K562 (cell line): ENCODE measurements at regions not wholly inside any gene's neighbourhood (a gene's known extent, or its start where the extent isn't known, plus 50 kb on each side); places are given as distances from the start of the nearest gene placed in this dataset.

ENCODE experiments used
- ATAC-seq: fragments of 200-7000 bp; cut with Tn5 transposase; 3 replicates; pipeline ENCODE4 v1.9.1; 2020; ENCODE audit warnings: moderate library complexity
- BruUV-seq: library from RNA; stranded (reverse); fragments of 400-500 nt; replicated peaks from 2 replicates; lab custom pipeline; 2021; lab: Mats Ljungman, UMichigan
- CTCF ChIA-PET: fragments of 300-600 bp; formaldehyde crosslinking; extraction: SDS; loops from one replicate; lab custom pipeline; 2021; ENCODE audit warnings: low intra/inter-chr PET ratio; lab: Yijun Ruan, JAX
- POLR2A ChIA-PET: fragments of 300-600, 350-650 bp; sonication (Branson Sonifier 250); formaldehyde crosslinking; extraction: SDS; loops from one replicate; lab custom pipeline; 2021; ENCODE audit warnings: antibody characterized with exemption, inconsistent platforms; lab: Yijun Ruan, JAX
- DNase-seq, 4 experiments: peaks; one replicate each; pipeline versions ENCODE4 v3.0.0 to v3.0.0-alpha.2; 2011 to 2018; ENCODE audit warnings: low spot score in 3 of 4, mixed read lengths in 3 of 4; ENCODE audit errors: extremely low read depth in 1 of 4
- FAIRE-seq: peaks from 2 replicates; lab custom pipeline; 2011; peaks lifted over from hg19 to GRCh38; lab: Jason Lieb, UNC
- H2AFZ ChIP-seq: 2 replicates; pipeline ENCODE4 v1.6.0; 2011; ENCODE audit warnings: low read depth, low read length, control low read depth, inconsistent platforms
- H3K27ac ChIP-seq: fragments of 200-600 bp; 3 replicates; pipeline ENCODE4 v1.8.0; 2011; ENCODE audit warnings: low read depth, mild to moderate bottlenecking, control low read depth, inconsistent platforms, low read length, moderate library complexity, mixed read lengths; ENCODE audit errors: extremely low read depth
- H3K27me3 ChIP-seq, 2 experiments: fragments of 300-600 bp in 1 of 2; 2 replicates in 1 of 2; 3 replicates in 1 of 2; pipeline versions ENCODE4 v1.6.0 to v1.8.0; 2011; ENCODE audit warnings: inconsistent platforms in 2 of 2, low read length in 2 of 2, mild to moderate bottlenecking in 1 of 2, mixed read lengths in 1 of 2, moderate library complexity in 1 of 2; ENCODE audit not compliant: control insufficient read depth in 2 of 2, insufficient read depth in 2 of 2
- H3K36me3 ChIP-seq: fragments of 300-600 bp; 3 replicates; pipeline ENCODE4 v1.8.0; 2011; ENCODE audit warnings: mild to moderate bottlenecking, low read length, inconsistent platforms; ENCODE audit not compliant: control insufficient read depth, insufficient read depth
- H3K4me1 ChIP-seq, 2 experiments: fragments of 200-600 bp in 1 of 2; replicated peaks in 1 of 2; 2 replicates in 1 of 2; 3 replicates in 1 of 2; pipeline versions ENCODE4 v1.5.1 to v1.8.0; 2011; ENCODE audit warnings: inconsistent platforms in 2 of 2, low read length in 2 of 2, mild to moderate bottlenecking in 1 of 2, mixed read lengths in 1 of 2, moderate library complexity in 1 of 2; ENCODE audit not compliant: control insufficient read depth in 2 of 2, insufficient read depth in 2 of 2
- H3K4me2 ChIP-seq: 2 replicates; pipeline ENCODE4 v1.6.1; 2011; ENCODE audit warnings: low read length, control low read depth, inconsistent platforms, mixed read lengths; ENCODE audit not compliant: insufficient read depth
- H3K4me3 ChIP-seq: fragments of 200-600 bp; sonication (generic), shearing (Covaris generic); 2 replicates; pipeline ENCODE4 v1.5.1; 2016; ENCODE audit warnings: control low read depth, inconsistent platforms
- H3K79me2 ChIP-seq: fragments of 200-600 bp; 3 replicates; pipeline ENCODE4 v1.8.0; 2011; ENCODE audit warnings: low read length, inconsistent platforms; ENCODE audit not compliant: control insufficient read depth, insufficient read depth
- H3K9ac ChIP-seq, 2 experiments: 2 replicates each; pipeline versions ENCODE4 v1.6.0 to v1.6.1; 2011; ENCODE audit warnings: low read depth in 2 of 2, low read length in 2 of 2, control low read depth in 1 of 2, inconsistent platforms in 1 of 2, mild to moderate bottlenecking in 1 of 2, mixed read lengths in 1 of 2; ENCODE audit not compliant: insufficient read depth in 1 of 2
- H3K9me1 ChIP-seq: one replicate; pipeline ENCODE4 v1.6.0; 2011; ENCODE audit warnings: inconsistent platforms, mild to moderate bottlenecking, low read length, moderate library complexity; ENCODE audit not compliant: control insufficient read depth, insufficient read depth
- H3K9me3 ChIP-seq: replicated peaks from 2 replicates; pipeline ENCODE4 v1.5.1; 2011; ENCODE audit warnings: low read depth, low read length, inconsistent platforms; ENCODE audit not compliant: control insufficient read depth, insufficient read depth
- H4K20me1 ChIP-seq: replicated peaks from 2 replicates; pipeline ENCODE4 v1.6.1; 2011; ENCODE audit warnings: low read length, inconsistent platforms, mixed read lengths; ENCODE audit not compliant: control insufficient read depth, insufficient read depth
- AFF1 ChIP-seq, 2 experiments: fragments of 450-650 bp; IDR thresholded peaks; 2 replicates each; pipeline ENCODE4 v1.6.1; 2018; ENCODE audit warnings: mild to moderate bottlenecking in 2 of 2, low read depth in 1 of 2; ENCODE audit not compliant: partially characterized antibody in 2 of 2
- ESRRA ChIP-seq: fragments of 450-650 bp; IDR thresholded peaks from 2 replicates; pipeline ENCODE4 v1.6.1; 2014; ENCODE audit warnings: low read depth, mild to moderate bottlenecking, moderate library complexity, borderline replicate concordance
- EWSR1 ChIP-seq: fragments of 450-650 bp; IDR thresholded peaks from 2 replicates; pipeline ENCODE4 v1.6.1; 2018; ENCODE audit warnings: borderline replicate concordance, mild to moderate bottlenecking, low read depth, moderate library complexity; ENCODE audit not compliant: partially characterized antibody
- FOXJ3 ChIP-seq: sonication (generic); formaldehyde crosslinking; IDR thresholded peaks from 2 replicates; pipeline ENCODE4 v1.4.0; 2020; ENCODE audit warnings: mild to moderate bottlenecking, missing genetic modification reagents
- FOXM1 ChIP-seq, 2 experiments: fragments of 450-650 bp in 1 of 2; sonication (generic) in 1 of 2; formaldehyde crosslinking in 1 of 2; IDR thresholded peaks; 2 replicates each; pipeline versions ENCODE4 v1.6.1 to v1.9.0; 2017 to 2022; ENCODE audit warnings: low read depth in 2 of 2, mild to moderate bottlenecking in 2 of 2, missing genetic modification reagents in 1 of 2, moderate library complexity in 1 of 2
- GMEB1 ChIP-seq: fragments of 250-450 bp; sonication (Bioruptor Pico); IDR thresholded peaks from 2 replicates; pipeline ENCODE4 v1.4.0; 2020; ENCODE audit warnings: mild to moderate bottlenecking
- ID3 ChIP-seq, 2 experiments: fragments of 250-450 bp in 1 of 2; fragments of 450-650 bp in 1 of 2; sonication (Bioruptor Pico) in 1 of 2; IDR thresholded peaks; 2 replicates each; pipeline versions ENCODE4 v1.6.1 to v1.8.0; 2016 to 2021; ENCODE audit warnings: mild to moderate bottlenecking in 2 of 2, moderate library complexity in 2 of 2, missing compliant biosample characterization in 1 of 2, missing genetic modification characterization in 1 of 2
- KDM1A ChIP-seq, 2 experiments: fragments of 450-650 bp; IDR thresholded peaks; 2 replicates each; pipeline ENCODE4 v1.6.1; 2016; ENCODE audit warnings: mild to moderate bottlenecking in 2 of 2
- MITF ChIP-seq: IDR thresholded peaks from 2 replicates; pipeline ENCODE4 v1.6.1; 2014; ENCODE audit warnings: antibody characterized with exemption
- POLR2AphosphoS5 ChIP-seq: IDR thresholded peaks from 2 replicates; pipeline ENCODE4 v1.6.1; 2011; ENCODE audit warnings: mild to moderate bottlenecking, low read depth, low read length, moderate library complexity; ENCODE audit not compliant: control insufficient read depth, insufficient read depth
- POLR2H ChIP-seq: IDR thresholded peaks from 2 replicates; pipeline ENCODE4 v1.6.1; 2016; ENCODE audit warnings: missing genetic modification characterization, low read depth, mild to moderate bottlenecking, control low read depth, missing compliant biosample characterization, moderate library complexity
- SMARCB1 ChIP-seq: IDR thresholded peaks from 2 replicates; pipeline ENCODE4 v1.6.1; 2011; ENCODE audit warnings: improper control_type of control experiment, low read depth; ENCODE audit not compliant: insufficient read length
- SNAPC5 ChIP-seq: fragments of 250-450 bp; sonication (Bioruptor Pico); IDR thresholded peaks from 2 replicates; pipeline ENCODE4 v1.8.0; 2021; ENCODE audit warnings: moderate library complexity, mild to moderate bottlenecking, inconsistent platforms
- TCF7L2 ChIP-seq: fragments of 150-350 bp; IDR thresholded peaks from 2 replicates; pipeline ENCODE4 v1.6.1; 2016; ENCODE audit warnings: low read depth, mild to moderate bottlenecking, low read length, moderate library complexity
- ZNF583 ChIP-seq: fragments of 250-450 bp; sonication (Bioruptor Pico); IDR thresholded peaks from 2 replicates; pipeline ENCODE4 v1.4.0; 2020
- WGBS: fragments of 100-300 bp; shearing (Covaris generic); methylation state at CpG from one replicate; pipeline ENCODE4 v1.1.6; 2016; ENCODE audit warnings: low coverage, mixed read lengths; ENCODE audit not compliant: insufficient coverage; ENCODE audit errors: missing lambda C conversion rate; 5-methylcytosine and 5-hydroxymethylcytosine counted together
- in situ Hi-C: fragments of 300-500 bp; cut with MboI; formaldehyde crosslinking; loops from 4 replicates; pipeline ENCODE4 v1.15.0; 2018; ENCODE audit warnings: inconsistent platforms, mixed read lengths
- intact Hi-C: fragments of 100-400 bp; cut with micrococcal nuclease; formaldehyde crosslinking; loops from 2 replicates; pipeline ENCODE4 v1.14.2; 2022

- Histone ChIP-seq H3K27me3 (no peaks in the 10 kb centered on the region), H3K4me2 (no peak overlapping the region), H3K4me3 (no peak overlapping the region), H3K9me3 (no peaks in the 10 kb centered on the region), H3K79me2 (no peaks in the 10 kb centered on the region), H3K9me1 (no peaks in the 10 kb centered on the region), H4K20me1 (no peaks in the 10 kb centered on the region), H3K27ac (no peak overlapping the region), H3K36me3 (no peaks in the 10 kb centered on the region), H3K4me1 (no peaks in the 10 kb centered on the region), H2AFZ (no peak overlapping the region), H3K9ac (no peak overlapping the region)
- ChIA-PET CTCF (no interaction called here), POLR2A (no interaction called here)
- BruUV-seq = no TSS peak
- ATAC-seq = no peak
- in situ Hi-C loops (no loop called here), intact Hi-C loops (no loop called here)
- DNase-seq = no peak
- TF ChIP-seq ESRRA (no peak), GMEB1 (CRISPR knock-in tag) (no peak), ID3 (CRISPR knock-in tag; IDR thresholded peaks at IDR 0.05) (no peak), ID3 (tag; IDR thresholded peaks at IDR 0.05) (no peak), MITF (no peak), KDM1A (IDR thresholded peaks at IDR 0.05) (no peak), FOXJ3 (CRISPR knock-in tag) (no peak), ZNF583 (CRISPR knock-in tag) (no peak), FOXM1 (IDR thresholded peaks at IDR 0.05; ENCODE audit: low read depth) (no peak), FOXM1 (CRISPR knock-in tag; IDR thresholded peaks at IDR 0.05; ENCODE audit: low read depth) (no peak), SMARCB1 (no peak), SNAPC5 (CRISPR knock-in tag) (no peak), AFF1 (IDR thresholded peaks at IDR 0.05; ENCODE audit: low read depth in 1 of 2, partially characterized antibody in 2 of 2) (no peak), EWSR1 (no peak), POLR2H (tag) (no peak), POLR2AphosphoS5 (no peak), TCF7L2 (no peak)
- 0% methylated on average over 4 of the region's 5 CpGs for WGBS
- no peak for FAIRE-seq
Measured at GRCh38 chr18:72155327-72155726, 388.8 kb downstream of the CBLN2 start.
